DND-41 (cell line): ENCODE measurements at regions not wholly inside any gene's neighbourhood (a gene's known extent, or its start where the extent isn't known, plus 50 kb on each side); places are given as distances from the start of the nearest gene placed in this dataset.

Source experiments
- ATAC-seq: fragments of 200-7000 bp; cut with Tn5 transposase; 3 replicates; pipeline ENCODE4 v1.9.1; 2021; ENCODE audit warnings: low read depth; ENCODE audit not compliant: insufficient read depth
- DNase-seq: peaks from one replicate; pipeline ENCODE4 v3.0.0-alpha.2; 2020
- H2AFZ ChIP-seq: 2 replicates; pipeline ENCODE4 v1.6.0; 2012; ENCODE audit warnings: low read depth, low read length
- H3K27ac ChIP-seq: 2 replicates; pipeline ENCODE4 v1.5.1; 2012; ENCODE audit warnings: low read length, inconsistent platforms
- H3K27me3 ChIP-seq: fragments of 200-600 bp; sonication (generic); 2 replicates; pipeline ENCODE4 v1.6.0; 2012; ENCODE audit warnings: low read length, mild to moderate bottlenecking, inconsistent platforms; ENCODE audit not compliant: insufficient read depth, poor library complexity
- H3K36me3 ChIP-seq: 2 replicates; pipeline ENCODE4 v1.5.1; 2012; ENCODE audit warnings: low read length, inconsistent platforms; ENCODE audit not compliant: insufficient read depth
- H3K4me1 ChIP-seq: 2 replicates; pipeline ENCODE4 v1.5.1; 2012; ENCODE audit warnings: mild to moderate bottlenecking, low read length; ENCODE audit not compliant: insufficient read depth
- H3K4me2 ChIP-seq: 2 replicates; pipeline ENCODE4 v1.6.0; 2012; ENCODE audit warnings: mild to moderate bottlenecking, moderate library complexity, low read length, inconsistent platforms; ENCODE audit not compliant: insufficient read depth
- H3K4me3 ChIP-seq, 2 experiments: fragments of 200-600 bp in 1 of 2; shearing (Covaris generic) in 1 of 2; 2 replicates each; pipeline ENCODE4 v1.5.1; 2012 to 2016; ENCODE audit warnings: inconsistent platforms in 2 of 2, low read length in 2 of 2, mild to moderate bottlenecking in 2 of 2, low read depth in 1 of 2, moderate library complexity in 1 of 2
- H3K79me2 ChIP-seq: 2 replicates; pipeline ENCODE4 v1.6.0; 2012; ENCODE audit warnings: low read length, inconsistent platforms; ENCODE audit not compliant: insufficient read depth
- H3K9ac ChIP-seq: 2 replicates; pipeline ENCODE4 v1.6.0; 2012; ENCODE audit warnings: low read depth, mild to moderate bottlenecking, inconsistent platforms, low read length, moderate library complexity
- H3K9me3 ChIP-seq: 2 replicates; pipeline ENCODE4 v1.5.1; 2012; ENCODE audit warnings: low read length, moderate library complexity, mild to moderate bottlenecking, inconsistent platforms; ENCODE audit not compliant: insufficient read depth, severe bottlenecking
- H4K20me1 ChIP-seq: 2 replicates; pipeline ENCODE4 v1.6.0; 2012; ENCODE audit warnings: low read length; ENCODE audit not compliant: insufficient read depth
- EZH2 ChIP-seq: IDR thresholded peaks from 3 replicates; pipeline ENCODE4 v1.6.1; 2012; ENCODE audit warnings: borderline replicate concordance, low read depth, mild to moderate bottlenecking, moderate library complexity, low read length, inconsistent platforms; ENCODE audit not compliant: severe bottlenecking
- TF ChIP-seq, protein P1 (sequence below): IDR thresholded peaks from 2 replicates; pipeline ENCODE4 v1.5.1; 2012; ENCODE audit warnings: borderline replicate concordance, low read length, moderate library complexity, mild to moderate bottlenecking; ENCODE audit not compliant: poor library complexity, severe bottlenecking; ENCODE audit errors: extremely low read depth

DNA sequence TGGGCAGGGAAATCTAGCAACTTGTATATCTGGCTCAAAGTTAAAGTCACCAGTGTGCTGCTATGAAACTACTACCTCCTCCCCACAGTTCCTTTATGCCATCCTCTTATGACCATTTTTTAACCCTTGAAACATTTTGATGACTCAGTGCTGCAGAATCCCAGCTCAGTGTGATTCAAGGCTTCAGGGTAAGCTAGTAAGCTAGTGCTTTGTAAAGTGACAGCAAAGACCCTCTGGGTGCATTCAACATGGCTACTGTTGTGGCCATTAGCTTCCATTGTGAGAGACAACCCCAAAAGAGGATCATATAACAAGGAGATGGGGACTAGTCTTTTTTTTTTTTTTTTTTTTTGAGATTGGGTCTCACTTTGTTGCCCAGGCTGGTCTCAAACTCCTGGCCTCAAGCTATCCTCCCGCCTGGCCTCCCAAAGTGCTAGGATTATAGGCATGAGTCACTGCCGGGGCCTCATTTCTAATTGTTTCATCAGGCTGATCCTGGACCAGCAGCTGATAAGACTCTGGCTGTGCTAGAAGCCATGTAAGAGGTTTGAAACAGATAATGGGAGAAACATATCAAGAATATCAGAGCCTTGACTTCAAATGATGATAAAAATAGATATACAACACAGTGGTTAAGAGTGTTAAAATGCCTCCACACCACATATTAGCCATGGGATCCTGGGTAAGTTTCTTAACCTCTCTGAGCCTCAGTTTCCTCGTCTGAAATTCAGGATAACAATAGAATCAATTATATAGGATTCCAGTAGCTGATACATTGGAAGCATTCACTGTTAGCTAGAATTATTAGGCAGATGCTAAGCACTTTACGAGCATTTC is 65.7 kb upstream of the RTN4 start:
- Histone ChIP-seq H3K4me2 (no peak overlapping the region), H3K27ac (no peak overlapping the region), H3K4me3 (no peak overlapping the region), H3K36me3 (no peaks in the 10 kb centered on the region), H3K79me2 (no peaks in the 10 kb centered on the region), H3K4me1 (peaks cover 8% of the 10 kb centered on the region), H2AFZ (no peak overlapping the region), H3K9me3 (no peaks in the 10 kb centered on the region), H4K20me1 (no peaks in the 10 kb centered on the region), H3K27me3 (no peaks in the 10 kb centered on the region), H3K9ac (no peak overlapping the region)
- no peak for TF ChIP-seq EZH2
- TF ChIP-seq, protein P1, sequence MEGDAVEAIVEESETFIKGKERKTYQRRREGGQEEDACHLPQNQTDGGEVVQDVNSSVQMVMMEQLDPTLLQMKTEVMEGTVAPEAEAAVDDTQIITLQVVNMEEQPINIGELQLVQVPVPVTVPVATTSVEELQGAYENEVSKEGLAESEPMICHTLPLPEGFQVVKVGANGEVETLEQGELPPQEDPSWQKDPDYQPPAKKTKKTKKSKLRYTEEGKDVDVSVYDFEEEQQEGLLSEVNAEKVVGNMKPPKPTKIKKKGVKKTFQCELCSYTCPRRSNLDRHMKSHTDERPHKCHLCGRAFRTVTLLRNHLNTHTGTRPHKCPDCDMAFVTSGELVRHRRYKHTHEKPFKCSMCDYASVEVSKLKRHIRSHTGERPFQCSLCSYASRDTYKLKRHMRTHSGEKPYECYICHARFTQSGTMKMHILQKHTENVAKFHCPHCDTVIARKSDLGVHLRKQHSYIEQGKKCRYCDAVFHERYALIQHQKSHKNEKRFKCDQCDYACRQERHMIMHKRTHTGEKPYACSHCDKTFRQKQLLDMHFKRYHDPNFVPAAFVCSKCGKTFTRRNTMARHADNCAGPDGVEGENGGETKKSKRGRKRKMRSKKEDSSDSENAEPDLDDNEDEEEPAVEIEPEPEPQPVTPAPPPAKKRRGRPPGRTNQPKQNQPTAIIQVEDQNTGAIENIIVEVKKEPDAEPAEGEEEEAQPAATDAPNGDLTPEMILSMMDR: no peak
- DNase-seq: no peak
- no peak for ATAC-seq

DNA sequence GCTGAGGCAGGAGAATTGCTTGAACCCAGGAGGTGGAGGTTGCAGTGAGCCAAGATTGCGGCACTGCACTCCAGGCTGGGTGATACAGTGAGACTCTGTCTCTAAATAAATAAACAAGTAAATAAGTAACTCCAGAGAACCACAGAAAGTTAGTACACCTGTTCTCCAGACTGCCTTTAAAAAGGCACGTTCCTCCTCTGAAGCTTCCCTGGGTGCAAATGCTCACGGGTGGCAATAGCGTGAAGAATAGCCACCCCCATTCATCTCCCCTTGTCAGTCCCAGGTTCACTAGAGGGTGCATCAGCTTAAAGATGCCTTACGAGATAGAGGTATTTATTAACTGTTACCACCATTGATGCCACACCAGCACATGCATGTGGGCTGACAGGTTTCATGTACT is 64.3 kb upstream of the RTN4 start:
- DNase-seq (no peak), ATAC-seq (no peak)
- no peaks in the 10 kb centered on the region for H3K9me3 ChIP-seq
- peaks cover 8% of the 10 kb centered on the region for H3K4me1 ChIP-seq
- H3K4me2 ChIP-seq: no peak overlapping the region
- TF ChIP-seq EZH2: no peak
- TF ChIP-seq, protein P1: no peak
- no peak overlapping the region for H3K27ac ChIP-seq
- H3K27me3 ChIP-seq: no peaks in the 10 kb centered on the region
- no peak overlapping the region for H3K9ac ChIP-seq
- H4K20me1 ChIP-seq: no peaks in the 10 kb centered on the region
- no peak overlapping the region for H2AFZ ChIP-seq
- no peaks in the 10 kb centered on the region for H3K36me3 ChIP-seq
- no peak overlapping the region for H3K4me3 ChIP-seq
- H3K79me2 ChIP-seq: no peaks in the 10 kb centered on the region

DNA sequence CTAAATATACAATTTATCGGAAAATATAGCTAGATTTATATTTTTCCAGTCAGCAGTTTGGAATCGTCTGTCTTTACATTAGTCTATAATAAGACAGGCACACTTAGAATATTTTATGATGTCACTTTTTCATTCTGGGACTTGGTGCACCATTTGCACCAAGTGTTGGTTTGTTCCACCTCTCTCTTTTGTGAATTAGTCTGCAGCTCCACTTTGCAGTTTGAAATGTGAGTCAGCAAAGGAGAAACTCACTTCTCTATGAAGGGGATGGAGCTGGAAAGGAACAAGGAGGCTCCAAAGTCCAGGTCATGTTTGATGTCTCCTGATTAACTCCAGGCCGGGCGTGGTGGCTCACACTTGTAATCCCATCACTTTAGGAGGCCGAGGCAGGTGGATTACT is 63.8 kb upstream of the RTN4 start:
- Histone ChIP-seq H3K79me2 (no peaks in the 10 kb centered on the region), H3K4me1 (peaks cover 8% of the 10 kb centered on the region), H4K20me1 (no peaks in the 10 kb centered on the region), H3K27me3 (no peaks in the 10 kb centered on the region), H3K36me3 (no peaks in the 10 kb centered on the region), H3K9ac (no peak overlapping the region), H3K27ac (no peak overlapping the region), H3K4me3 (no peak overlapping the region), H2AFZ (no peak overlapping the region), H3K9me3 (no peaks in the 10 kb centered on the region), H3K4me2 (no peak overlapping the region)
- ATAC-seq: no peak
- no peak for TF ChIP-seq EZH2
- TF ChIP-seq, protein P1: no peak
- DNase-seq: no peak
